Superior temporal gyrus (tissue), 1 donor: ENCODE measurements at regions not wholly inside any gene's neighbourhood (a gene's known extent, or its start where the extent isn't known, plus 50 kb on each side); places are given as distances from the start of the nearest gene placed in this dataset.

Experiments used
- DNase-seq: peaks from one replicate; pipeline ENCODE4 v3.0.0-alpha.2; 2016; ENCODE audit errors: extremely low spot score

- DNase-seq = no peak
Measured at GRCh38 chr15:47949815-47950214, 171.0 kb upstream of the SLC24A5 start.

GRCh38 chr15:47950447-47950846 is 170.3 kb upstream of the SLC24A5 start:
- DNase-seq = no peak

- no peak for DNase-seq
Measured at GRCh38 chr15:47951781-47952180, 169.0 kb upstream of the SLC24A5 start.

- DNase-seq = no peak
Measured at GRCh38 chr15:47954196-47954595, 166.6 kb upstream of the SLC24A5 start.

GRCh38 chr15:47955021-47955420 is 165.8 kb upstream of the SLC24A5 start:
- no peak for DNase-seq

GRCh38 chr15:47959617-47960413 is 161.0 kb upstream of the SLC24A5 start:
- DNase-seq = no peak

- DNase-seq = no peak
Measured at GRCh38 chr15:47961401-47962090, 159.2 kb upstream of the SLC24A5 start.

- no peak for DNase-seq
Measured at GRCh38 chr15:47963265-47963664, 157.5 kb upstream of the SLC24A5 start.

- no peak for DNase-seq
Measured at GRCh38 chr15:47964229-47964628, 156.6 kb upstream of the SLC24A5 start.

GRCh38 chr15:47965297-47965696 is 155.5 kb upstream of the SLC24A5 start:
- DNase-seq = no peak

- no peak for DNase-seq
Measured at GRCh38 chr15:47968593-47968992, 152.2 kb upstream of the SLC24A5 start.

GRCh38 chr15:47971637-47972036 is 149.2 kb upstream of the SLC24A5 start:
- DNase-seq = no peak

GRCh38 chr15:47972738-47973137 is 148.1 kb upstream of the SLC24A5 start:
- no peak for DNase-seq

GRCh38 chr15:47974724-47975123 is 146.1 kb upstream of the SLC24A5 start:
- no peak for DNase-seq

GRCh38 chr15:47975427-47975826 is 145.4 kb upstream of the SLC24A5 start:
- no peak for DNase-seq

- no peak for DNase-seq
Measured at GRCh38 chr15:47983533-47983932, 137.3 kb upstream of the SLC24A5 start.

- no peak for DNase-seq
Measured at GRCh38 chr15:47985568-47985967, 135.2 kb upstream of the SLC24A5 start.

- DNase-seq = peak; percentile 28
Measured at GRCh38 chr15:47987461-47987860, 133.3 kb upstream of the SLC24A5 start.

GRCh38 chr15:47987908-47988532 is 132.8 kb upstream of the SLC24A5 start:
- DNase-seq = peak; percentile 93

GRCh38 chr15:47988564-47988963 is 132.2 kb upstream of the SLC24A5 start:
- DNase-seq = no peak

GRCh38 chr15:47990821-47991220 is 130.0 kb upstream of the SLC24A5 start:
- DNase-seq = no peak

- peak; percentile 34 for DNase-seq
Measured at GRCh38 chr15:47991357-47991756, 129.4 kb upstream of the SLC24A5 start.

- no peak for DNase-seq
Measured at GRCh38 chr15:47993051-47993450, 127.7 kb upstream of the SLC24A5 start.
